Breast epithelium (tissue), 3 donors: ENCODE measurements at regions not wholly inside any gene's neighbourhood (a gene's known extent, or its start where the extent isn't known, plus 50 kb on each side); places are given as distances from the start of the nearest gene placed in this dataset.

Experiments
- POLR2A ChIP-seq: fragments of 450-650 bp; IDR thresholded peaks from one replicate; pipeline ENCODE4 v1.6.1; 2016; ENCODE audit warnings: antibody characterized with exemption, mild to moderate bottlenecking, moderate library complexity
- POLR2AphosphoS5 ChIP-seq, 3 donors: sonication (generic); formaldehyde crosslinking; IDR thresholded peaks; one replicate each; pipeline ENCODE4 v1.6.1; 2017; ENCODE audit warnings: antibody characterized with exemption in 3 of 3
- TF ChIP-seq, protein P1 (sequence below), 3 donors: fragments of 450-650 bp; IDR thresholded peaks; one replicate each; pipeline ENCODE4 v1.5.1; 2016 to 2017; ENCODE audit warnings: antibody characterized with exemption in 3 of 3, mild to moderate bottlenecking in 3 of 3, moderate library complexity in 3 of 3

DNA sequence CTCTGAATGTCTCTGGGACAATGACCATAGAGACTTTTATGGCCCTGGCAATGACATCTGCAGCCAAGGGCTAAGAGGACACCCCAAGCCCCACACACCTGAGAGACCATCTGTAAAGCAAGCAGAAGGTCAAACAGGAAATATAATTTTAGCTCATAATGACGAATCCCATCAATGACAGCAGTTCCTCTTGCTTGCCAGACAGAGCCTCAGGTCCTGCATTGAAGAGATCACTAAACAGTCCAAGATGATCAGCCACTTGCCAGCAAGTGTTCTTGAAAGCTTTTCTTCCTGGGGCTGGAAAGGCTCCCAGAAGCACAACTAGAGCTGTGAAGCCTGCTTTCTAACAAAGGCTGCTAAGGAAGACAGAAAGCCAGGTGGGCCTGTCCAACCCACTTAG is 993.7 kb upstream of the AUTS2 start:
- TF ChIP-seq POLR2A (no peak), POLR2AphosphoS5 (IDR thresholded peaks at IDR 0.05) (no peak)
- TF ChIP-seq, protein P1, sequence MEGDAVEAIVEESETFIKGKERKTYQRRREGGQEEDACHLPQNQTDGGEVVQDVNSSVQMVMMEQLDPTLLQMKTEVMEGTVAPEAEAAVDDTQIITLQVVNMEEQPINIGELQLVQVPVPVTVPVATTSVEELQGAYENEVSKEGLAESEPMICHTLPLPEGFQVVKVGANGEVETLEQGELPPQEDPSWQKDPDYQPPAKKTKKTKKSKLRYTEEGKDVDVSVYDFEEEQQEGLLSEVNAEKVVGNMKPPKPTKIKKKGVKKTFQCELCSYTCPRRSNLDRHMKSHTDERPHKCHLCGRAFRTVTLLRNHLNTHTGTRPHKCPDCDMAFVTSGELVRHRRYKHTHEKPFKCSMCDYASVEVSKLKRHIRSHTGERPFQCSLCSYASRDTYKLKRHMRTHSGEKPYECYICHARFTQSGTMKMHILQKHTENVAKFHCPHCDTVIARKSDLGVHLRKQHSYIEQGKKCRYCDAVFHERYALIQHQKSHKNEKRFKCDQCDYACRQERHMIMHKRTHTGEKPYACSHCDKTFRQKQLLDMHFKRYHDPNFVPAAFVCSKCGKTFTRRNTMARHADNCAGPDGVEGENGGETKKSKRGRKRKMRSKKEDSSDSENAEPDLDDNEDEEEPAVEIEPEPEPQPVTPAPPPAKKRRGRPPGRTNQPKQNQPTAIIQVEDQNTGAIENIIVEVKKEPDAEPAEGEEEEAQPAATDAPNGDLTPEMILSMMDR (IDR thresholded peaks at IDR 0.05) = no peak
